ENCODE measurements at regions not wholly inside any gene's neighbourhood (a gene's known extent, or its start where the extent isn't known, plus 50 kb on each side); places are given as distances from the start of the nearest gene placed in this dataset.
"Not testable (repeated sequence)": the region's sequence is repeated elsewhere in the genome, so short reads cannot be mapped to it uniquely, and the experiment has no call there.

DNA sequence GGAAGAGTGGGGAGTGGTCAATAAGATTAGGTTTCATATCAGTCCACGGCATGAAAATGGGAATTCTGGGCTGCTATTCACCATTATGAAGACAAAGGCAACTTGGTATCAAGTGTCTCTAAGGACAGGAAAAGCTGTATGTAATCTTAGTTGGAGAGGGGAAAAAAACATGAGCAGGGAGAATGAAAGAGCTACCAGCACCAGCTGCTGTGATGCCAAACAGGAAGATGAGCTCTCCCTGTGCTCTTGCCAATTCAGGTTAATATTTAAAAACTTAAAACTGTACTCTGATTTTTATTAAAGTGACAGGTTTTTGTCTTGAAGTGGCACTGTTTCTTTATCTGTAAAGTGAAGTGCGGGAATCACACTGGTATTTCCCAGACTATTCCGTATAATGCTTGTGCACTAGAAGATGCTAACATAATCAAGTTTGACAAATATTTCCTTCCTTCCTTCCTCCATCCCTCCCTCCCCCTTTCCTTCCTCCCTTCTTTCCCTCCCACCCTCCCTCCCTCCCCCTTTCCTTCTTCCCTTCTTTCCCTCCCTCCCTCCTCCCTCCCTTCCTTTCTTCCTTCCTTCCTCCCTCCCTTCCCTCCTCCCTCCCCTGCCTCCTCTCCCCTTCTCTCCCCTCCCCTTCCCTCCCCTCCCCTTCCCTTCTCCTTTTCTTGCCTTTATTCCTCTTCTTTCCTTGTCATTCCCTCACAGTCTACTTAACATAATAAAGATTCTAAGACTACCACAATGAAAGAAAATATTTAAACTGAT is 1383.0 kb upstream of the C9orf72 start:
- no peak for DNase-seq

GRCh38 chr9:28960602-28961001 is 1387.3 kb upstream of the C9orf72 start:
- no peak for DNase-seq

DNA sequence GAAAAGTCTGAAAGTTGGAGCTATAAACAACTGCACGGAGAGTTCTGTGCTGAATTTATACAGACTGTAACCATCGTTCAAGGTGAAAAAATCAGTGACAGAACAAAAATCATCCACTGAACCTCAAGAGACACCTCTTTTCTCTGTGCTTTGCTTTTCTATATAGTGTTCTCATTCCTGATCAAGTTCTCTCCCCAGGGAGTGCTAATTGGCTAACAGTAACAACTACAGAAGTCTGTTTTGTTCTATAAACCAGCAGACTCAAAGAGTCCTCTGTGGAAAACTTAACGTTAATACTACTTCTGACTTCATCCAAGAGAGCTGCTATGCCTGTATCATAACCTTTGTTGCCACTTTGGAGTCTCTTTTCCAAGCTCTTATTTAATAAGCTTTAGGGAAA is 1388.3 kb upstream of the C9orf72 start:
- no peak for DNase-seq

- DNase-seq: no peak
Observed at GRCh38 chr9:28967226-28967625, 1393.9 kb upstream of the C9orf72 start.

- DNase-seq: no peak
Observed at GRCh38 chr9:28970241-28970654, 1397.0 kb upstream of the C9orf72 start.

GRCh38 chr9:28971881-28972280 is 1398.6 kb upstream of the C9orf72 start:
- DNase-seq: no peak

DNA sequence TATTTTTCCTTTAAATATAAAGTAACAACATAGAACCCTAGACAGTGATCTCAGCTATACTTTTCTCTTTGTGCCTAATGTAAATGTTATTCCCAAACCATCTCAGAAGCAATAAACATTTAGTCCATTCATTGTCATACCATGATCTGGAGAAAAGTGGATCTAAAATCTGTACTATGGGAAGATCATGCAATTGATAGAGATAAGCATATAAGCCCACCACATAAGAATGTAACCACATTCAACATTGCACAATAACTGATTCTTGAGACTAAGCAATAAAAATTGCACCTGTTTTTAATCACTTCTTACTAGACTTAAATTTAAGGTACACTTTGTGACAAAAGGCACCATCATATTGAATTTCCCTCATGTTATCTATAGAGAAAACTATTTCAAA is 1403.0 kb upstream of the C9orf72 start:
- DNase-seq: no peak

- no peak for DNase-seq
Observed at GRCh38 chr9:28976684-28977083, 1403.4 kb upstream of the C9orf72 start.

GRCh38 chr9:28981129-28981528 is 1407.8 kb upstream of the C9orf72 start:
- no peak for DNase-seq

GRCh38 chr9:28981711-28982110 is 1408.4 kb upstream of the C9orf72 start:
- no peak for DNase-seq

GRCh38 chr9:28984016-28984415 is 1410.7 kb upstream of the C9orf72 start:
- no peak for DNase-seq

DNA sequence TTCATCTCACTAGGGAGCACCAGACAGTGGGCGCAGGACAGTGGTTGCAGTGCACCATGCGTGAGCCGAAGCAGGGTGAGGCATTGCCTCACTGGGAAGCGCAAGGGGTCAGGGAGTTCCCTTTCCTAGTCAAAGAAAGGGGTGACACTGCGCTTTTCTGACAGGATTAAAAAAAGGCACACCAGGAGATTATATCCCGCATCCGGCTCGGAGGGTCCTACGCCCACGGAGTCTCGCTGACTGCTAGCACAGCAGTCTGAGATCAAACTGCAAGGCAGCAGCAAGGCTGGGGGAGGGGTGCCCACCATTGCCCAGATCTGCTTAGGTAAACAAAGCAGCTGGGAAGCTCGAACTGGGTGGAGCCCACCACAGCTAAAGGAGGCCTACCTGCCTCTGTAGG is 1416.7 kb upstream of the C9orf72 start:
- not testable (repeated sequence) for DNase-seq

- no peak for DNase-seq
Observed at GRCh38 chr9:28999057-28999456, 1425.8 kb upstream of the C9orf72 start.

GRCh38 chr9:28999806-29000205 is 1426.5 kb upstream of the C9orf72 start:
- DNase-seq: no peak

GRCh38 chr9:29001006-29001405 is 1427.7 kb upstream of the C9orf72 start:
- no peak for DNase-seq

- DNase-seq: no peak
Observed at GRCh38 chr9:29004988-29005387, 1431.7 kb upstream of the C9orf72 start.

DNA sequence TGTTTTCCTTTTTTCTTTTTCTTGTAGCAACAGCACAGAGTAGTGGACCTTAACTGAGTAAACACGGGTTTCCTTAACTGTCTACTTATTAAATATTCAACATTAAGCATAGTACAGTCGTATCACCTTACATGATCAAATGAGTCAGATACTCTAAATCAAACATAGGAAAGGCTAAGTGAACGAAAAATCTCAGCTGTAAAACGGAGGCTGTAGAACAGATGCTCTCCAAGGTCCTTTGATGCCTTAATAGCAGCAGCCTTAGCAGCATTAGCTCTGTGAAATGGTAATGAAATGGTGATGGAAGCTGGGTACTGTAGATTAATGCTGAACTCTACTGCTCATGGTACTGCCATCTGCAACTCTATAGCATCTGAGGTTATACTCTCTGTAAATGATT is 1433.3 kb upstream of the C9orf72 start:
- no peak for DNase-seq

- DNase-seq: no peak
Observed at GRCh38 chr9:29012911-29013310, 1439.6 kb upstream of the C9orf72 start.

GRCh38 chr9:29021632-29022031 is 1448.4 kb upstream of the C9orf72 start:
- DNase-seq: no peak

DNA sequence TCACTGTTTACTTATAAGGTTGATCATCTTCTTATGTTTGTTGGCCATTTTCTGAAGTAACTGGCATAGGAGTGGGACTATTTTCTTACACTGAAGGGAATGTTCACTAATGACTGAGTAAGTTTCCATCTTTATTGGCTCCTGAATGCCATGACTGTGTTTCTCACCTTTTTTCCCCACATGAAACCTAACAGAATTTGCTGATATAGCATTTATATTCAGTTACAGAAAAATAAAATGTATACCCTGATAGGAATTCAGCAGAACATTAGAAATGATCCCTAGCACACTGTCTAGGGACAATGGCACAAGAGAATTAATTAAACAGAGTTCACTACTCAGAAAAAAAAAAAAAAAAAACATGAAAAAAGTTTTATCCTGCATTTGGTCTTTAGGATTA is 1465.1 kb upstream of the C9orf72 start:
- DNase-seq: no peak

DNA sequence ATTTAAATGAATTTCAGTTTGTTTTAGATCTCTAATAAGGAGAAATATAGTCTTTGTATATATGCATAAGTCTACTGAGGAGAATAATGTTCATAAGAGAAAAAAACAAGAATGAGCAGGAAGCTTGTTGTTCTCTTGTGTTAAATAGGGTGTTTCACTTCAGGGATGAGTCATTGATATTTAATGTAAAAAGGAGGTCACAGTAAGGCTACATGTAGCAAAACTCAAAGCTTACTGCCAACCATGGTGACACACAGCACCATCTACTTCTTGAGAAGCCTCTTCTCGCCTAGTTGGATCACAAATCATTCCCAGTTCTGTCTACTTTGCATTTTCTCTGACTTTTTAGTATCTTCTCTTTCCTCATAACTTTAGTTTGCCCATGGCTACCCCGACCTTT is 1466.0 kb upstream of the C9orf72 start:
- DNase-seq: no peak

DNA sequence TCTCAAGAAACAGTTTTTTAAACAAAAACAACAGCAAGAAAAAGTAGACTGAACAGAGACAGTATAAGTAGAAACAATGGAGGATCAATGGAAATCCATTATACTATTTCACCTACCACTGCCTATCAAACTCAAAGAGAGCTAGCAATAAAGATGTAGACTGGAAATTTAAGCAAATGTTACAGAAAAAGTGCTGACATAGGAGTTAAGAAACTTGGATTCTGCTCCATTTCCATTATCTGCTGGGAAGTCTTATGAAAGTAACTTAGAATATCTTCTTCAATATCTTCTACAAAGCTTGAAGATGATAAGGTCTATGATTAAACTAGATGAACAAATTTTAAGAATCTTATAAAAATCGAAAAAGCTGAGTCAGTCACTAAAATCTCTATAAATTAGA is 1469.8 kb upstream of the C9orf72 start:
- no peak for DNase-seq

DNA sequence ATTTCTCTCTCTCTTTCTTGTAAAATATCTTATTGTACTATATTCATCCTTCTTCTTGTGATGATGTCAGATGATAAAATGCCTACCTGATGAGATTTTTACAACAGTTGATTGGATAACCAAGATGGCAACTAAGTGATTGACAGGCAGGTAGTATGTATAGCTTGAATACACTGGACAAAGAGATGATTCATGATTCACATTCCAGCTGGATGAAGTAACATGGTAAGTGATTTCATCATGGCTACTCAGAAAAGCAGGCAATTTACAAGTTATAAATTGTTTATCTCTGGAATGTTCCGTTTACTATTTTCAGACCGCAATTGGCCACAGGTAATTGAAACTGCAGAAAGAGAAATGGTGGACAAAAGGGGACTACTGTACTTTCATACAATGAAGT is 1471.7 kb upstream of the C9orf72 start:
- DNase-seq: no peak

- no peak for DNase-seq
Observed at GRCh38 chr9:29060041-29060440, 1486.8 kb upstream of the C9orf72 start.

DNA sequence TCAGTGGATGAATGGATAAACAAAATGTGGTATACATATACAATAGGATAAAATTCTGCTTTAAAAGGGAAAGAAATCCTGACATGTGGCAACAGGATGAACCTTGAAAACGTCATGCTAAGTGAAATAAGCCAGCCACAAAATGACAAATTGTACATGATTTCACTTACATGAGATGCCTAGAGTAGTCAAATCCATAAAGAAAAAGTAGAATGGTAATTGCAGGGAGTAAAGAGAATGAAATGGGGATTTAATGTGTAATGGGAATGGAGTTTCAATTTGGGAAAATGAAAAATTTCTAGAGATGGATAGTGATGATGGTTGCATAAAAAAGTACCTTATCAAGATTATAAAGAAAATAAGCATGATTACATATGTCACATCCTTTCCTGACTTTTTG is 1489.2 kb upstream of the C9orf72 start:
- no peak for DNase-seq

Data from NCI-H2107 (cell line).